ENCODE measurements at regions not wholly inside any gene's neighbourhood (a gene's known extent, or its start where the extent isn't known, plus 50 kb on each side); places are given as distances from the start of the nearest gene placed in this dataset.

DNA sequence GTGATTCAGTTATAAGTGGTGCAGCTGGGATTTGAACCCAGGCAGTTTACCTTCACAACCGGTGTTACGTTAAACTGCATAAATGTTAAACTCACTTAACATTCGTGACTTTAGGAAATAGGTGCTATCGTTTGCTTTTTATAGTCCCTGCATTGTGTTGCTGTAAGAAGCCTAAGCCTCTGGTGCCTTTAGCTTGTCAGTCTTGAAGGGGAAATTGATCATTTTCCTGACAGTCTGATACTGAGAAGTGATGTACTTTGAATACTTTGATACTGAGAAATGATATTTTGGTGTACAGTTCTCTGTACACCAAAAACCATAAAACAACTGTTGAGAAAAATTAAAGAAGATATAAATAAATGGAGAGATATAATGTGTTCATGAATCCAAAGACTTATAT, 52.5 kb upstream of the NEDD9 start (continued):
- TF ChIP-seq, protein P1, sequence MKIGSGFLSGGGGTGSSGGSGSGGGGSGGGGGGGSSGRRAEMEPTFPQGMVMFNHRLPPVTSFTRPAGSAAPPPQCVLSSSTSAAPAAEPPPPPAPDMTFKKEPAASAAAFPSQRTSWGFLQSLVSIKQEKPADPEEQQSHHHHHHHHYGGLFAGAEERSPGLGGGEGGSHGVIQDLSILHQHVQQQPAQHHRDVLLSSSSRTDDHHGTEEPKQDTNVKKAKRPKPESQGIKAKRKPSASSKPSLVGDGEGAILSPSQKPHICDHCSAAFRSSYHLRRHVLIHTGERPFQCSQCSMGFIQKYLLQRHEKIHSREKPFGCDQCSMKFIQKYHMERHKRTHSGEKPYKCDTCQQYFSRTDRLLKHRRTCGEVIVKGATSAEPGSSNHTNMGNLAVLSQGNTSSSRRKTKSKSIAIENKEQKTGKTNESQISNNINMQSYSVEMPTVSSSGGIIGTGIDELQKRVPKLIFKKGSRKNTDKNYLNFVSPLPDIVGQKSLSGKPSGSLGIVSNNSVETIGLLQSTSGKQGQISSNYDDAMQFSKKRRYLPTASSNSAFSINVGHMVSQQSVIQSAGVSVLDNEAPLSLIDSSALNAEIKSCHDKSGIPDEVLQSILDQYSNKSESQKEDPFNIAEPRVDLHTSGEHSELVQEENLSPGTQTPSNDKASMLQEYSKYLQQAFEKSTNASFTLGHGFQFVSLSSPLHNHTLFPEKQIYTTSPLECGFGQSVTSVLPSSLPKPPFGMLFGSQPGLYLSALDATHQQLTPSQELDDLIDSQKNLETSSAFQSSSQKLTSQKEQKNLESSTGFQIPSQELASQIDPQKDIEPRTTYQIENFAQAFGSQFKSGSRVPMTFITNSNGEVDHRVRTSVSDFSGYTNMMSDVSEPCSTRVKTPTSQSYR (CRISPR knock-in tag; IDR thresholded peaks at IDR 0.05): no peak

- Mint-ChIP-seq H3K9me3 (peaks cover 7% of the 10 kb centered on the region), H3K27me3 (ENCODE audit: low read depth) (no peaks in the 10 kb centered on the region), H3K4me3 (no peak overlapping the region), H3K4me1 (peaks cover 11% of the 10 kb centered on the region), H3K36me3 (peaks cover 3% of the 10 kb centered on the region; the same call in 1 of the 2 replicates), H3K27ac (no peak overlapping the region)
- ATAC-seq (no peak), DNase-seq (ENCODE audit: low spot score) (no peak)
- TF ChIP-seq RORB (CRISPR knock-in tag; IDR thresholded peaks at IDR 0.05) (no peak), TEAD4 (CRISPR knock-in tag; IDR thresholded peaks at IDR 0.05) (no peak), ATF3 (CRISPR knock-in tag; conservative IDR thresholded peaks at IDR 0.05) (no peak), ZNF263 (CRISPR knock-in tag; IDR thresholded peaks at IDR 0.05; ENCODE audit: low read depth) (no peak), CBFB (CRISPR knock-in tag; IDR thresholded peaks at IDR 0.05; ENCODE audit: low read depth) (no peak), SMAD3 (CRISPR knock-in tag; IDR thresholded peaks at IDR 0.05; ENCODE audit: borderline replicate concordance) (no peak), NR2C2 (CRISPR knock-in tag; IDR thresholded peaks at IDR 0.05) (no peak), STAT6 (CRISPR knock-in tag; conservative IDR thresholded peaks at IDR 0.05; ENCODE audit: low read depth) (no peak), NR3C1 (CRISPR knock-in tag; conservative IDR thresholded peaks at IDR 0.05; ENCODE audit: low read depth) (no peak), TP53 (CRISPR knock-in tag; IDR thresholded peaks at IDR 0.05) (no peak), OVOL2 (CRISPR knock-in tag; IDR thresholded peaks at IDR 0.05; ENCODE audit: borderline replicate concordance) (no peak), PRRX2 (CRISPR knock-in tag; IDR thresholded peaks at IDR 0.05) (no peak)
- TF ChIP-seq, protein P2, sequence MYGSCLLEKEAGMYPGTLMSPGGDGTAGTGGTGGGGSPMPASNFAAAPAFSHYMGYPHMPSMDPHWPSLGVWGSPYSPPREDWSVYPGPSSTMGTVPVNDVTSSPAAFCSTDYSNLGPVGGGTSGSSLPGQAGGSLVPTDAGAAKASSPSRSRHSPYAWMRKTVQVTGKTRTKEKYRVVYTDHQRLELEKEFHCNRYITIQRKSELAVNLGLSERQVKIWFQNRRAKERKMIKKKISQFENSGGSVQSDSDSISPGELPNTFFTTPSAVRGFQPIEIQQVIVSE (CRISPR knock-in tag; IDR thresholded peaks at IDR 0.05; ENCODE audit: borderline replicate concordance): no peak
- POLR2A ChIA-PET: no interaction called here
- CTCF ChIA-PET: no interaction called here
These were observed 51.2 kb upstream of the NEDD9 start for GRCh38 chr6:11283629-11284028.

DNA sequence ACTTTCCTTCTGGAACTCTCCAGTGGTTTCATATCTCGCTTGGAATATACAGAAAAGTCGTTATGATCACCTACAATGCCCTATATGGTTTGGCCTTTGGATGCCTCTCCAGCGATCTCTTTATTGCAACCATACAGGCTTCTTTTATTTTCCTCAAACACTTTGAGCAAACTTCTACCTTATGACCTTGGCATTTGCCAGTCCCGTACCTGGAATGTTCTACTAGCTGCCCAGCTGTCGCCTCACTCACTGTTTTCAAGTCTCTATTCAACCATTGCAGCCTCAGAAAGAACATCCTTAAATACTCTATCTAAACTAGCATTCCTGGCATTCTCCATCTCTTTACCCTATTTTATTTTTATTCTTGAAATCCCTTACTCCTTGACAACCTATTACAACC, 50.4 kb upstream of the NEDD9 start:
- ChIA-PET POLR2A (no interaction called here), CTCF (no interaction called here)
- H3K4me3 Mint-ChIP-seq: no peak overlapping the region
- TF ChIP-seq SMAD3 (CRISPR knock-in tag; IDR thresholded peaks at IDR 0.05; ENCODE audit: borderline replicate concordance) (no peak), ZNF423 (CRISPR knock-in tag; IDR thresholded peaks at IDR 0.05) (no peak), MYBL2 (CRISPR knock-in tag; IDR thresholded peaks at IDR 0.05) (no peak), ZNF219 (CRISPR knock-in tag; IDR thresholded peaks at IDR 0.05; ENCODE audit: borderline replicate concordance) (no peak), FOXK1 (CRISPR knock-in tag; IDR thresholded peaks at IDR 0.05) (no peak), FOXP1 (CRISPR knock-in tag; IDR thresholded peaks at IDR 0.05; ENCODE audit: borderline replicate concordance) (no peak)
- TF ChIP-seq, protein P3, sequence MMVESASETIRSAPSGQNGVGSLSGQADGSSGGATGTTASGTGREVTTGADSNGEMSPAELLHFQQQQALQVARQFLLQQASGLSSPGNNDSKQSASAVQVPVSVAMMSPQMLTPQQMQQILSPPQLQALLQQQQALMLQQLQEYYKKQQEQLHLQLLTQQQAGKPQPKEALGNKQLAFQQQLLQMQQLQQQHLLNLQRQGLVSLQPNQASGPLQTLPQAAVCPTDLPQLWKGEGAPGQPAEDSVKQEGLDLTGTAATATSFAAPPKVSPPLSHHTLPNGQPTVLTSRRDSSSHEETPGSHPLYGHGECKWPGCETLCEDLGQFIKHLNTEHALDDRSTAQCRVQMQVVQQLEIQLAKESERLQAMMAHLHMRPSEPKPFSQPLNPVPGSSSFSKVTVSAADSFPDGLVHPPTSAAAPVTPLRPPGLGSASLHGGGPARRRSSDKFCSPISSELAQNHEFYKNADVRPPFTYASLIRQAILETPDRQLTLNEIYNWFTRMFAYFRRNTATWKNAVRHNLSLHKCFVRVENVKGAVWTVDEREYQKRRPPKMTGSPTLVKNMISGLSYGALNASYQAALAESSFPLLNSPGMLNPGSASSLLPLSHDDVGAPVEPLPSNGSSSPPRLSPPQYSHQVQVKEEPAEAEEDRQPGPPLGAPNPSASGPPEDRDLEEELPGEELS (CRISPR knock-in tag; IDR thresholded peaks at IDR 0.05): no peak
- TF ChIP-seq, protein P4, sequence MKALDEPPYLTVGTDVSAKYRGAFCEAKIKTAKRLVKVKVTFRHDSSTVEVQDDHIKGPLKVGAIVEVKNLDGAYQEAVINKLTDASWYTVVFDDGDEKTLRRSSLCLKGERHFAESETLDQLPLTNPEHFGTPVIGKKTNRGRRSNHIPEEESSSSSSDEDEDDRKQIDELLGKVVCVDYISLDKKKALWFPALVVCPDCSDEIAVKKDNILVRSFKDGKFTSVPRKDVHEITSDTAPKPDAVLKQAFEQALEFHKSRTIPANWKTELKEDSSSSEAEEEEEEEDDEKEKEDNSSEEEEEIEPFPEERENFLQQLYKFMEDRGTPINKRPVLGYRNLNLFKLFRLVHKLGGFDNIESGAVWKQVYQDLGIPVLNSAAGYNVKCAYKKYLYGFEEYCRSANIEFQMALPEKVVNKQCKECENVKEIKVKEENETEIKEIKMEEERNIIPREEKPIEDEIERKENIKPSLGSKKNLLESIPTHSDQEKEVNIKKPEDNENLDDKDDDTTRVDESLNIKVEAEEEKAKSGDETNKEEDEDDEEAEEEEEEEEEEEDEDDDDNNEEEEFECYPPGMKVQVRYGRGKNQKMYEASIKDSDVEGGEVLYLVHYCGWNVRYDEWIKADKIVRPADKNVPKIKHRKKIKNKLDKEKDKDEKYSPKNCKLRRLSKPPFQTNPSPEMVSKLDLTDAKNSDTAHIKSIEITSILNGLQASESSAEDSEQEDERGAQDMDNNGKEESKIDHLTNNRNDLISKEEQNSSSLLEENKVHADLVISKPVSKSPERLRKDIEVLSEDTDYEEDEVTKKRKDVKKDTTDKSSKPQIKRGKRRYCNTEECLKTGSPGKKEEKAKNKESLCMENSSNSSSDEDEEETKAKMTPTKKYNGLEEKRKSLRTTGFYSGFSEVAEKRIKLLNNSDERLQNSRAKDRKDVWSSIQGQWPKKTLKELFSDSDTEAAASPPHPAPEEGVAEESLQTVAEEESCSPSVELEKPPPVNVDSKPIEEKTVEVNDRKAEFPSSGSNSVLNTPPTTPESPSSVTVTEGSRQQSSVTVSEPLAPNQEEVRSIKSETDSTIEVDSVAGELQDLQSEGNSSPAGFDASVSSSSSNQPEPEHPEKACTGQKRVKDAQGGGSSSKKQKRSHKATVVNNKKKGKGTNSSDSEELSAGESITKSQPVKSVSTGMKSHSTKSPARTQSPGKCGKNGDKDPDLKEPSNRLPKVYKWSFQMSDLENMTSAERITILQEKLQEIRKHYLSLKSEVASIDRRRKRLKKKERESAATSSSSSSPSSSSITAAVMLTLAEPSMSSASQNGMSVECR (CRISPR knock-in tag; IDR thresholded peaks at IDR 0.05; ENCODE audit: borderline replicate concordance): no peak

More for the DNA sequence above, 50.4 kb upstream of the NEDD9 start:
- peaks cover 18% of the 10 kb centered on the region for H3K4me1 Mint-ChIP-seq
- H3K27me3 Mint-ChIP-seq (ENCODE audit: low read depth): no peaks in the 10 kb centered on the region
- H3K9me3 Mint-ChIP-seq: peaks cover 7% of the 10 kb centered on the region
- DNase-seq (ENCODE audit: low spot score): no peak
- no peak overlapping the region for H3K27ac Mint-ChIP-seq
- ATAC-seq: no peak
- peaks cover 3% of the 10 kb centered on the region; the same call in 1 of the 2 replicates for H3K36me3 Mint-ChIP-seq

All from WTC11 (cell line).